Right ventricle myocardium superior (tissue), 1 donor: ENCODE measurements at regions not wholly inside any gene's neighbourhood (a gene's known extent, or its start where the extent isn't known, plus 50 kb on each side); places are given as distances from the start of the nearest gene placed in this dataset.

ENCODE experiments used
- ATAC-seq: fragments of 200-7000 bp; cut with Tn5 transposase; one replicate; pipeline ENCODE4 v1.9.1; 2020; ENCODE audit warnings: mild to moderate bottlenecking; ENCODE audit not compliant: poor library complexity
- DNase-seq: peaks from one replicate; pipeline ENCODE4 v3.0.0-alpha.2; 2020
- intact Hi-C: fragments of 100-400 bp; cut with DNase I; formaldehyde crosslinking; loops from one replicate; pipeline ENCODE4 v1.11.2; 2022
- donor health status: DM: no; HTN: yes; CAD: no; lungs with severe emphysema.

DNA sequence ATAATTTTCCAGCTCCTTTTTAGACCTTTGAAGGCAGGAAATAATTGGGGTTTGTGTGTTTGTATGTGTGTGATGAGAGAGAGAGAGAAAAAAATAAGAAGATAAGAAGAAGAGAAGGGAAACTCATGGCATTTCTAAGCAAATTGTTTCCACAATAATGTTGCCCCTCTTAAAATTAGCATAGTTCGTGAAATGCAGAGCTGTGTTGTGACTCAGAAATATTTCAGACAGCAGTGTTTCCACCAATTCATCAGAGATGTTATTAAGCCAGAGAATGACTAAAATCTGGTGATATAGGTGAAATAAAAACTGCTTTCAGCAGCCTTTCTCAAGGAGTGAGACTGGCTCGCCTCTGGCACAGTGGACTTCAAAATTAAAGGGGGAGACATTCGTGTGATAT is 65.9 kb upstream of the ARHGAP5 start:
- no peak for DNase-seq
- no peak for ATAC-seq
- intact Hi-C loops, result no loop called here

DNA sequence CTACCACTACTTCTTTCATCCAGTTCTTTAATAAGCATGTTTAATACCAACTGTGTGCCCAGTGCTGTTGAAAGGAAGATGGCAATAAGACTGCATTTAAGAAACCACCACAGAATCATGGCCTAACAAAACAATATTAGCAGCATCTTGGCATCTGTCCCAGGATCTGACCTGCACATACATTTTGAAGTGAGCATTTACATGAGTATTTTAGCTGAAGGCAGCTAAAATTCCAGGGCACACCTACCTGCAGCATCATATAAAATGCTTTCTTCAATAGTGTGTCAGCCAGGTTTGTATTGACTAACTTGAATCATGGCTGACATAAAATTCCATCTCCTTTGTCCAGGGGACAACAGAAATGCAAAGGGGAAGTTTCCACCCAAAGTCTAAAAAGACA is 65.0 kb upstream of the ARHGAP5 start:
- intact Hi-C loops, result no loop called here

DNA sequence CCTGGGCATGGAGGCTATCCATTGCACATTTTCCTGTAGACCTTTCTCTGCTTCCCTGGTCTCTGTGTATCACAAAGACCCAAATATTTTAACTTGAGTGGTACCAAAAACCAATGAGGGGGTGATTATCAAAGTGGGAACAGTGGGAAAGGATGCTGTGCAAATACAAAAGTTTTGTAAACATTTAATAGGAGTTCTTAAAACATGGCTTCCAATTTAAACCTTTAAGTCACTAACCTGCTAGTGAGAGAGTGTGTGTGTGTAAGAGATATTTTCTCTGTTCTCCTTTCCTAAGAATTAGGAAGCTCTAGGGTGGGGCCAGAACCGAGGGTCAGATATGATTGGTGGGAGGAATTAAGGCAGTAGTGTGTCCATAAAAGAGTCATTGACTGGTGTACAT is 64.5 kb upstream of the ARHGAP5 start:
- ATAC-seq, result no peak
- DNase-seq, result no peak
- intact Hi-C loops, result no loop called here

More for the DNA sequence above, 65.0 kb upstream of the ARHGAP5 start:
- ATAC-seq (no peak), DNase-seq (no peak)

DNA sequence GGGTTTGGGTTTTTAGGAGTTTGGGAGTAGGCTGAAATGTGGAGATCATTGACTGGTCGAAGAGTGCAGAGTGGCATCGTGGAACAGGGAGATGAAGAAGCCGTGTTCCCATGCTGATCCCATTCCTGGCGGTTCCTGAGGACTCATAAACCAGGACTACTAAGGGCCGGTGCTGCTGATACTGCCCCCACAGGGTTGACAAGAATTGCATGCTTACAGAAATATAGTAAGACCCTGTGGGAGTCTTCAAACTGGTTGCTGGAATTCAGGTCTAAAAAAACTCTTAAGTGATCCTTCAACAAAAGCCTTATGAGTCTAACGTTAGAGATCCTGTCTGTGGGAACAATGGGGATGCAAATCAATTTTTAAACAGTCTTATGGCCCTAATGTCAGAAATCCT is 64.0 kb upstream of the ARHGAP5 start:
- intact Hi-C loops, result no loop called here
- ATAC-seq (no peak), DNase-seq (no peak)

DNA sequence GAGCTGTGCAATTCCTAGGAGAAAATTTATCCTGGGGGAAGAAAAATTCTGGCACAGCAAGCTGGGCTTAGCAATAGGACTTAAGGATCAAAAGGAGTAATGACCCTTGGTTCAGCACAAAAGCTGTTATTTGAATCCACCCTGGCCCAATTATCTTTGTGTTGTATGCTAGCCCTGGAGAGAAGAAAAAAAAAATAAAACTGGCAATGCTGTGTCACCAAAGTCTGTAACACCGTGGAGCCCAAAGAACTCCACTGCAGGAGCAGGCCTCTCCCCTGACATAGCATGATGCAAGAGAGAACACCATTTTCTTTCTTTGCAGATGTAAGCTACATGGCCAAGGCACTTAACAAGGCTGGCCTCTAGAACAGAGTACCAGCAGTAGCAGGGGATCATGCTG is 63.0 kb upstream of the ARHGAP5 start:
- no peak for ATAC-seq

DNA sequence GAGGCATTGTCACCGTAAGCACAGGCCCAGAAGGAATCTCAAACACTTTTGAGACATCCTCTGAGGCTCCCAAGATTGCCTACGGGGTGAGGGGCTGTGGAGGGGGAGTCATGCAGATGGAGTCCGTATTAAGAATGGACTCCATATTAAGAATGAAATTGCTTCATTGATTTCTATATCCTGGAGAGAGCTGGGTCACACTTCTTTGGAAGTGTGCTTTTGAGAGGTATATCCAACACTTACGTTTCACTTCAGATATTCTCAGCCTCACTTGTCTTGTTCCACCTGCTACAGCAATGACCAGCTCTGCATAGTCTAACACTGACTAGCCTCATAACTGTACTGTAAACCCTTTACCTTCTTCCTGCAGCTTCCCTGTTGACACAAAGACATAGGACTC is 62.6 kb upstream of the ARHGAP5 start:
- ATAC-seq (no peak), DNase-seq (no peak)
- intact Hi-C loops, result no loop called here

More for the DNA sequence above, 63.0 kb upstream of the ARHGAP5 start:
- no peak for DNase-seq
- intact Hi-C loops, result no loop called here

DNA sequence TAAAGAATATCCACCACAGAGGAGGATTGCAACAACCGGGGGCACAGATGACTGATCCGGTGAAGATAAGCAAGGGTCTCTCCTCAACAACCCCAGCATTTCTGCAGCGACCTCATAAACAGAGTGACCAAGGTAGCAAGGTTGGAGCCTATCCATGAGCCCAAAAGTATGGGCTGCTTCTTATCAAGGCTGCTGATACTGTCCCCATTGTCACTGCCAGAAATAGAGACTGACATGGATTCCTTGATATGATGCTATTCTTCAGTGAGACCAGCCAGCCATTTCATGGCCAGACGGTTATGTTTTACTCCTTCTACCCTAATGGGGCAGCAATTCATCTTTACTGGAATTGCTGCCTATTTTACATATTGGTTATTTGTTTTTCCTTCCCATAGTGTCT is 61.9 kb upstream of the ARHGAP5 start:
- intact Hi-C loops, result no loop called here
- ATAC-seq (peak; percentile 61), DNase-seq (no peak)

DNA sequence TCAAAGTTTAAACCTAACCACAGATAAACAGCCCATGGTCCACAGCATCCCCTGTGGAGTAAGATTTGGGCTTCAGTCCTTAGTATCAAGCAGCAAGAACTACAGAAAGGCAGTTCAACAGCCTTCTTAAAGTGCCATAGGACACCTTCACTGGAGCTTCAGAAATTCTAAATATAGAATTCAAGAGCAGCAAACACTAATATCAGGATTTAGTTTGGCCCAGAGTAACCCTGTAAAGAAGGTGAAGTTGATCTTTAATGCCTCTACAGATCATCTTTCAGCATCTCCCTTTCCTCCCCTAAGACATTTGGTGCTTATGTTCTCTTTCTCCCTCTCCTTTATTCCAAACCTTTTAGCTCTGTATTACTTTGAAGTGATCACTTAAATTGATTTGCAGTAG is 59.5 kb upstream of the ARHGAP5 start:
- DNase-seq, result no peak
- intact Hi-C loops, result no loop called here
- no peak for ATAC-seq

DNA sequence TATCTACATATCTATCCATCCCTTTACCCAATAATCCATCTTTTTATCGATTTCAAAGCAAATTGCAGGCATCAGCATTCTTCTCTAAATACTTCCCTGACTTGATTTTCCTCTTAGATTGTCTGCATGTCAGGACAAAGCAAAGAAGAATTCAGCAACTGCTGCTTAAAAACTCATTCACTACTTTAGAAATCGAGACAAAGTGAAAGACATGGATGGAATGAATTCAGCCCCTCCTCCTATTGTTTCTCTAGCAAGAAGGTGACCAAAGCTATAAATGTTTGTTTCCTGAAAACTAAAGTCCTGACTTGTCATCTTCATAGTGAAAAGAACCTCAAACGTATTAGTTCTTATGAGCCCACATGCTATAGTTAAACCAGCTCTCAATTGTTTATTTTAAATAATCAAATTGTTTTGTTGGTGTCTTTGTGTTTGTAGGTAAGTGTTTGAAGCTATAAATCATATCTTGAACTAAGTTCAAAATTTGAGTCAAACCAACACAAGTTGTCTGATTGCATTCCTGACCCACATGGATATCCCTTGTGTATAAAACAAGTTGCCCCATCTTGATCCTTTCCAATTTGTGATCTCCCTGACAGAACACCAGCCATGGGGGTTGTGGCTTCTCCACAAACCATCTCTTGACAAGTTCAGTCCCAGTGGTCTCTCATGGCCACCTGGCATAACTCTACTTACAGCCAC is 58.6 kb upstream of the ARHGAP5 start:
- DNase-seq (no peak), ATAC-seq (no peak)
- intact Hi-C loops, result no loop called here

DNA sequence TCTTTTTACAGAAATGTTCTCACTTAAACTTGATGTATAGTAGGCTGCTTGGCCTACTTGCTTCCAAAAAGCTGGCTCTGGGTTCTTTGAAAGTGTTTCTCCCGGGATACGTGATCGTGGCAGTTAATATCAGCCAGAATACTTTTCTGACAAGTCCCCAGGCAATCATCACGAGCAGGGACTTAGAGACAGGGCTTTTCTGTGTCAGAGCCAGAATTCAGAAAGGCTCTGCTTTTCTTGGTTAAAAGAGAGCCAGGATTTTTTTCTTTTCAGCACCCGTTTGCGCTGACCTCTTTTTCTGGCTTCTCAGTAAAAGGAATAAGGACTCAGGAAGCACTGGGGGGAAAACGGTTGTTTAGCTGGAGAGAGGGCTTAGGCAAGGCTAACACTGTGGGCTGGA is 57.8 kb upstream of the ARHGAP5 start:
- intact Hi-C loops, result no loop called here
- ATAC-seq, result peak; percentile 43
- no peak for DNase-seq

DNA sequence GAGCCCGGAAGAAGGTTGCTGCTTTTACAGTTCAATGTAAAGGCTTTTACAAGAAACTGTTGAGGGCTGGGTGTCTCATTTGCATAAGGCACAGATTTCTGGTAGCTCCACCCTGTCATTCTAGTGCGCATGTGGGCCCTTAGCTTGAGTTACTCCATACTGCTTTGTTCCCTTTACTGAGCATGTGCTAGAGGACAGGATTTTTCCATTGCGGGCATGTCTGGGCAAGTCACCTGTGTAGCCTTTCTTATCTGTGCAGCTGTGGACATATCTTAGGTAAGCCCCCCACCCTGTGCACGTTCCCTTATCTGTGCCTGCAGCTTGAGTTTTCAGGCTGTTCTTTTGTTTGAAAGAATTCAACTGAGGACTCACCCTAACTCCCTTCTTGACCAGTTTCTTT is 56.2 kb upstream of the ARHGAP5 start:
- no peak for DNase-seq
- intact Hi-C loops, result no loop called here
- ATAC-seq, result no peak

DNA sequence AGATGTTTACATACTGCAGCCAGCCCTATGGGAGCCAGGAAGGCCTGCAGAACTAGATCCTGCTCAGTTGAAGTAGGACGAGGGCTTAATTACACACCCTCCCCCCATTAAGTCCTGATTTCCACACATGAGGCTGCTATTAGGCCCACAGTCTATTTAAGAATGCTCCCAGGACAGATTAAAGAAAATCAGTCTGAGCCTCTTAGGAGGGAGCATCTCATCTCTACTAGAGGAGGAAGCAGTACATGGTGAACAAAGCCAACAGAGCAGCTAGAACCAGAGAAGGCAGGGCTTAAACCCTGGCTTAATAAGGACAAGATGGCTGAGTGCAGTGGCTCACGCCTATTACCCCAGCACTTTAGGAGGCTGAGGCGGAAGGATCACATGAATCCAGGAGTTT is 55.8 kb upstream of the ARHGAP5 start:
- ATAC-seq (no peak), DNase-seq (no peak)
- intact Hi-C loops, result no loop called here

DNA sequence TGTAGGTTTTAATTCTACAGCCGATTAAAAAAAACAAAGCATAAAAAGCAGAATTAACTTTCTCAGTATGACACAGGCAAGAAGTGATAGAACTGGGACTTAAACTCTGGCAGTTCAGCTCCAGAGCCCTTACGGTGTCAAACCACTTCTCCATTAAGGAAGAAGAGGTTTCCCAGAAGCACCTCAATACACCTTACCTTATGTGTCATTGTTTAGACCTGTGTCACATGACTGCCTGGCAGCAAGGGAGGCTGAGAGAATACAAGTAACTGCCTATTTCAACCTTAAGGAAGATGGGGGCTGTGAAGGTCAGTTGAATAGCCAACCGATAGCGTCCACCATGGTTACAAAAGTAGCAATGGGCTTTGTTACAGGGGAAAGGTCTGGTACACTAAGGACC is 54.6 kb upstream of the ARHGAP5 start:
- intact Hi-C loops, result no loop called here
- no peak for ATAC-seq
- DNase-seq, result no peak

DNA sequence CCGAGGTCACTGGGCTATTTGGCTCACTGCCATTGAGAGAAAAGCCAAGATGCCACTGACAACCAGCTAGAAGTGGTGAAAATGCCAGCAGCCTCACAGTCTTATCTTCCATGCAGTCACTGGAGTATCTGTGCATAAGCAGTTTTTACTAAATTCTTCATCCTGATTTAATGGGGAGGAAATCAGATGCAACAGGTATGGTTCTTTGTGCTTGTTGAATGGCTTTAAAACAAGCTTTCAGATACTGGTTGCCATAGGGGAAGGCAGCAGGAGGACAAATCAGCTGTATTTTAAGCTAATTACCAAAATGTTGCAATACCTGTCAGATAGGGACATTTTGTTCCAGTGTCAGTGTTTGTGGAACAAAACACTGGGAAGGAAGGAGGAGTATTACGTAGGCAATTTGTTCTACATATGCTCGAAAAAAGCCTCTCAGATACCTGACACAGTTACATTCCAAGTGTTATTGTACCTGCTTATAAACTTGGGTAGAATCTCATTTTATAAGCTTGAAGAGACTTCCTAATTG is 54.1 kb upstream of the ARHGAP5 start:
- intact Hi-C loops, result no loop called here
- DNase-seq, result no peak
- ATAC-seq, result peak; percentile 55

DNA sequence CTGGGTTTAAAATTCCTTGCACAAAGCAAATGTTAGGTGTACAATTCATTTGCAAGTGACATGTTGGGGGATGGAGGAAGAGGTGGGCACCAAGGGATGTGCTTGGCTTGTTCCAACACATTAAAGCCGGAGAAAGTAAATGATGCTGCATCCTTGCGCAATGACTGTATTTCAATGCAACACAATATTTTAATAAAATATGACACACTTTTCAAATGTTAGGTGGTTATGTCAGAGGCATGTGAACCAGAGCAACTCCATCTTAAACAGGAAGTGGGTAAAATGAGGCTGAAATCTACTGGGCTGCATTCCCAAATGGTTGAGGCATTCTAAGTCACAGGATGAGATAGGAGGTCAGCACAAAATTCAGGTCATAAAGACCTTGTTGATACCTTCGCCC is 53.6 kb upstream of the ARHGAP5 start:
- no peak for ATAC-seq
- DNase-seq, result no peak

DNA sequence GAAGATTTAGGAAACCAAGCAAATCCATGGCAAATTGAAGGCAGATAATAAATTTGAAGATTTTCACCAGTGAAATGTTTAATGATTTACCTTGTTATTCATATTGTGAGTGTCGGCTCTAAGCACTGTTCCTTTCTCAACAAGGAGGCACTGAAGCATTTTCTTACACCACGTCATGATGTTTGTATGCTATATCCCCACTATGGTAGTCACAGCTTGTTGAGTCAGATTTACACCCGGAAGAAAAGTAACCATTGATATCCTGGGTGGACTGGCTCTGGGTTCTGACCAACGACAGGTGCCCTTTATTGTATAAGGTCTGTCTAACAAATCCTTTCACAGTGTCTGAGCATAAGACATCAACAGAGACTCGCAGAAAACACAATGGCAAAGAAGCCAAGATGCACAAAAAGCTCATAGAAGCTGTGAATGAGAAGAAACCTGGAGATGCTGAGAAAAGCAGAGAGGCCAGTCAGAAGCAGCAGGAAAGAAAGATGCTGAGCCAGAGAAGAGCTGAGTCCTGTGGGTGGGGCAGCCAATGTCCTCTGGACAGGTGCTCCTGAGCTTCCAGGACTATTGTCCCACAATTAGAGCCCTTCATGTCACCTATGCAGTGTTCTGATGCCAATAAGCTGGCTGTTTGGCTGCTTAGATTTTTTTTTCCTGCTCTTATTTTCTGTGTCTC is 49.7 kb upstream of the ARHGAP5 start:
- intact Hi-C loops, result no loop called here
- no peak for DNase-seq
- no peak for ATAC-seq

More for the DNA sequence above, 53.6 kb upstream of the ARHGAP5 start:
- intact Hi-C loops, result no loop called here
